ENCODE measurements at regions not wholly inside any gene's neighbourhood (a gene's known extent, or its start where the extent isn't known, plus 50 kb on each side); places are given as distances from the start of the nearest gene placed in this dataset.

DNA sequence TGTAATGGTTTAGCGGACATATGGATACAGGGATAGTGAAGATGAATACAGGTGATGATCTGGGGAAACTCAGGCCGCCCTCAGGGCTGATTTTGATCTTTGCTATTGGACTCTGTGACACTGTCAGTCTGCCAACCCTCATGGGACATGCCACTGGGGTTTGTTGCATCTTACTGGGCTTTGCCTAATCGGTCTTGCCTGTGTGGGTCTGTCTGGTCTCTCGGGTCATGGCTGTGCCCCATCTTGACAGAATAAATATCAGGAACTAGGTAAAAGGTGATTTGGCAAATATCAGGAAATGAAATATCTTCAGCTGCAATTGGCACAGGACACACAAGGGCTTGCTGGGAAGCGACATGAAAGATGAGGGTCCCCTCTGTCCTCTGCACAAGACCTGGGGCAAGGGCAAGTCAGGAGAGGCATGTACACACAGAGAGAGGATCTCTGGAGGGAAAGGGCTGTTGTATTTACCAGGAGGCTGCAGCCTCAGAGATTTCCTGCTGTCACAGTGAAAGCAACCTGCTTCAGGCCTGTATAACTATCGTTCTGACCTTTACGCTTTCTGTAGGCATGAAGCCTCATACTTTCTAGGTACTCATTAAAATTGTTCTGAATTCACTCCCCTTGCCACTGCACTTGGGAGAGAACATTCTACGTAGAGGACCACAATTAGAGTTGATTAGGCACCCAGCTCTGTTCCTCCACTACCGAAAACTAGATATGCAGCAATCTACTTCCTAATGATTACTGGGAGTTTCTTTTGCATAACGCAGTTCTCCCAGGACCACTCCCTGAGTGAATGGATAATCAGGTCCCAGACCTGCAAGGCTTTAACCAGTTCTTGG, 52.0 kb upstream of the GADD45A start:
- TF ChIP-seq, protein P1, sequence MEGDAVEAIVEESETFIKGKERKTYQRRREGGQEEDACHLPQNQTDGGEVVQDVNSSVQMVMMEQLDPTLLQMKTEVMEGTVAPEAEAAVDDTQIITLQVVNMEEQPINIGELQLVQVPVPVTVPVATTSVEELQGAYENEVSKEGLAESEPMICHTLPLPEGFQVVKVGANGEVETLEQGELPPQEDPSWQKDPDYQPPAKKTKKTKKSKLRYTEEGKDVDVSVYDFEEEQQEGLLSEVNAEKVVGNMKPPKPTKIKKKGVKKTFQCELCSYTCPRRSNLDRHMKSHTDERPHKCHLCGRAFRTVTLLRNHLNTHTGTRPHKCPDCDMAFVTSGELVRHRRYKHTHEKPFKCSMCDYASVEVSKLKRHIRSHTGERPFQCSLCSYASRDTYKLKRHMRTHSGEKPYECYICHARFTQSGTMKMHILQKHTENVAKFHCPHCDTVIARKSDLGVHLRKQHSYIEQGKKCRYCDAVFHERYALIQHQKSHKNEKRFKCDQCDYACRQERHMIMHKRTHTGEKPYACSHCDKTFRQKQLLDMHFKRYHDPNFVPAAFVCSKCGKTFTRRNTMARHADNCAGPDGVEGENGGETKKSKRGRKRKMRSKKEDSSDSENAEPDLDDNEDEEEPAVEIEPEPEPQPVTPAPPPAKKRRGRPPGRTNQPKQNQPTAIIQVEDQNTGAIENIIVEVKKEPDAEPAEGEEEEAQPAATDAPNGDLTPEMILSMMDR (IDR thresholded peaks at IDR 0.05; ENCODE audit: unreplicated experiment in 3 of 3): no peak
- H3K4me3 Mint-ChIP-seq: no peak overlapping the region
- peaks cover 19% of the 10 kb centered on the region for H3K4me1 Mint-ChIP-seq
- H3K9me3 Mint-ChIP-seq: no peaks in the 10 kb centered on the region
- no peaks in the 10 kb centered on the region for H3K36me3 Mint-ChIP-seq (ENCODE audit: low read depth)
- peak overlapping the region; percentile 50 to 80 (median 69) for H3K27ac Mint-ChIP-seq
- peaks cover 7% of the 10 kb centered on the region for H3K27me3 Mint-ChIP-seq (ENCODE audit: low read depth)

DNA sequence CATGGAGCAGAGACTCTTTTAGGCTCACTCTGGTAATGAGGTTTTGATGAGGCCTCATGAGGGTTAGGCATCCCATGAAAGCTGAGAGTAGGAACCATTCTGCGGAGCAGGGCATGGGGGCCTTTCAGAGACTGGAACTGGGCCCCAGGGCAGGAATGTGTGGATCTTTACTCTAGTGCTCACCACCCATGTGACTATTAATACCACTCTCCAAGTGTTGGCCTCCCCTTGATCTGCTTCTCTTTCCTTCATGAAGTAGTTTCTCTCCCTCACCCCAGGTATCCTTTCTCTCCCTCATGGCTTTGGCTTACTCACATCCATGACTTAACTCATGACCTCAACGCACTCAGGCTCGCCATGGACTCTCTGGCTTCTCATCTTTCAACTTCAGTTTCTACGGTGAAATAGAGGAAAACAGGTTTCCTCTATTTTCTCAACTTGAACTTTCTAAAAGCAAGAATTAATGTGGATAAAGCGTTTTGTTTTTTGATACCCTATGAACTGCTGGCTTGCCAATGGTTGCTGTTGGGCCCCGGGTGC, 50.5 kb upstream of the GADD45A start:
- Mint-ChIP-seq H3K27me3 (ENCODE audit: low read depth) (no peaks in the 10 kb centered on the region), H3K4me3 (no peak overlapping the region), H3K36me3 (ENCODE audit: low read depth) (no peaks in the 10 kb centered on the region), H3K4me1 (peaks cover 18% of the 10 kb centered on the region), H3K9me3 (no peaks in the 10 kb centered on the region), H3K27ac (peak overlapping the region in 1 of 3 experiments; percentile 73)
- TF ChIP-seq, protein P1 (IDR thresholded peaks at IDR 0.05; ENCODE audit: unreplicated experiment in 3 of 3): no peak

DNA sequence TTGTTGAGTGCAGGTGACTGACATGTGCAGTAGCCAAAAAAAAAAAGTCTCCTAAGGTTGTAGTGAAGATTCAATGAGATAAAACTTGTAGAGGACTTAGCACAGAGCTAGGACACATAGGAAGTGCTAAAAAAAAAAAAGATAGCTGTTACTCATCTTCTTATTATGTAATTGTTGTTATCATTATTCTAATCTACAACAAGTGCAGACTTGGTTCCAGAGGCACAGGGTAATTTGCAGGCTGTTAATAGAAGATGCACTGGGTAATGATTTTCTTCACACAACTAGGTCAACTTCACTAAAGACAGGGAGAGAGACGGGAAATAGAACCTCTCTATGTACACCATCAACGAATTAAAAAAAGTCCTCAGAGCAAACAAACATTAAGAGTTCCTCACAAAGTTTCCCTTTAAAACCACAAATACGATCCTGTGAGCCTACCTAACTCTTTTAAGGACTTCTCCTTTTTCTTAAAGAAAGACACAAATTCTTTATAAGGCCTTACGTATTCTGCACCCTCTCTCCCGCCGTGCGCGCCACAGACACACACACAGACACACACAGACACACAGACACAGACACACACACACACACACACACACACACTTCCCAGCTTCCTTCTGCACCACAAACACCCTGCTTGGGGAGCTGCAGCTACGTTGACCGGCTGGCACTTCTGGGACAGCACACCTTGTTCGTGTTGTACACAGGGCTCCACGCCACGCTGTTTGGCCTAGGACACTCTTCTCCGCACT, 49.8 kb upstream of the GADD45A start:
- Mint-ChIP-seq H3K36me3 (ENCODE audit: low read depth) (no peaks in the 10 kb centered on the region), H3K4me1 (peaks cover 11% of the 10 kb centered on the region), H3K9me3 (no peaks in the 10 kb centered on the region), H3K27me3 (ENCODE audit: low read depth) (no peaks in the 10 kb centered on the region), H3K4me3 (no peak overlapping the region), H3K27ac (peak overlapping the region in 2 of 3 experiments; percentile 17 to 73)
- TF ChIP-seq, protein P1 (IDR thresholded peaks at IDR 0.05; ENCODE audit: unreplicated experiment in 3 of 3): no peak
